ENCODE measurements at regions not wholly inside any gene's neighbourhood (a gene's known extent, or its start where the extent isn't known, plus 50 kb on each side); places are given as distances from the start of the nearest gene placed in this dataset.

DNA sequence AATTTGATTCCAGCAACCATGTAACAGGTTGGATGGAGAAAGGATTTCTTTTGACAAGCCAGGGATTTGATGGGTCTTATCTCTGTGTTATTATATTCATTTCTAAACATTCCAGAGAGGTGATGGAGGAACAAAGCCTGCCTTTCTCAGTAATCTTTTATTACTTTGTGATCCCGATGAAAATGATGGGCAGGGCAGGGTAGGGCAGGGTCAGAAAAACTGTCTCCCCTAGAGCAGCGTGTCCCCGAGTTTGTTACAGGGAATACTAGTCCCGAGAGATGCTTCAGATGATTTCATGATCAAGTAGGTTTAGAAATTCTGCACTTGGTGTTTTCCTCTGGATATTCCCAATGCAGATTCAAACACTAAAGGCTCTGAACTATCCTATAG, 111.8 kb upstream of the RGMA start:
- no peak for DNase-seq (ENCODE audit: low spot score)

- DNase-seq (ENCODE audit: low spot score): no peak
Measured at GRCh38 chr15:93200081-93200836, 111.2 kb upstream of the RGMA start.

DNA sequence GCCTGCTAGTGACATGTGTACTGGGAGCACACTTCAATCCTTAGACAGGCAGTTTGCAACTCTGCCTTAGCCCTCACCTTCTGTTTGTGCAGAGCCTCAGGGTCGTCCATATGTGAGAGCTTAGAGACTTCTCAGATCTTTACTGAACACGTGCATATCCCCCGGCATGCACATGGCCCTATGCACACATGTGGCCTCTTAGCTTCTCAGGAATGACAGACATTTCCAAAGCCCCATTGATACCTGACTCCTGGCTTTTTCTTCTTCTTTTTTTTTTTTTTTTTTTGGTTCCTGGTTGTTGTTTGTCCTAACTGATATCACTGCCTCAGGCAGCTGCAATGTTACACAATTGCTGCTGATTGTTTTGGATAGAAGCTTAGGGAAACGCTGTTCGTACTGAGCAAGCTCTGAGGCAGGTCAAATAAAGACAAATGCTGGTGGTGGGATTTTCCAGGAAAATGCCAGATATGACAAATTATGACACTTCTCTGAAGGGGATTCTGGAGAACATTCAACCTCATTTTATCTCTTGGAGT, 107.2 kb upstream of the RGMA start:
- DNase-seq (ENCODE audit: low spot score): no peak

GRCh38 chr15:93195109-93195508, 106.1 kb upstream of the RGMA start:
- DNase-seq (ENCODE audit: low spot score): no peak

DNA sequence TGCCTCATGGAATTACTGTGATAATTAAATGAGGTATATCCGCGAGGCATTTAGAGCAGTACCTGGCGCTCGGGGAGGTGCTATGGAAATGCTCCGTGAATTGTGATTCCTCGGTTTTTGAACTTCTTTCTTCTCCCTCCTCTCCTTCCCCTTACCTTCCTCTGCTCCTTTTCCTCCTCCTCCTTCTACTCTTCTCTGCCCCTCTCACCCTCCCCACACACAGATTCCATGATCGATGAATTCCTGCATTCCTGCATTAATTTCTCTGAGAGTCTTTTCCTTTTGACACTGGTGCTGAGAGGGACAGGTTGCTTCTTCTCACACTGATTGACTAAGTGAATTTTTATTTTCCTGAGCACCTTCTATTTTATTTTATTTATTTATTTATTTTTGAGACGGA, 101.2 kb upstream of the RGMA start:
- no peak for DNase-seq (ENCODE audit: low spot score)

DNA sequence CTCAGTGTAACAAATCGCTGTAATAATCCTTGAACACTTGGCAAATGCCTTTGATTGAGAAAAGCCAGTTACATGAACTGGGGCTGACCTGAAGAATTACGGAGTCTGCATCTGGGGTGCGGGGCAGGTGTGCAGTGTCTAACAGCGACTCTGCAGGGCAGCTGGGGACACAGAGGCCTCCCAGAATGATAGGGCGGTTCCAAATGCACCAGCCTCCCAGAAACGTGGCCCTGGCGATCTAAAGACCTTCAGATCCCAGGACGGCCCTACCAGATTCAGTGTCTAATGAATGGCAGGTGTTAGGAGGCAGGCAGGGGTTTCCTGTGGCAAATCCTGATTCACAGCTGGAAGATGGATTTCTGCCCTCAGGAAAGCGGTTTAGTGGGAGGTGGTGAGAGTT, 100.5 kb upstream of the RGMA start:
- no peak for DNase-seq (ENCODE audit: low spot score)

- DNase-seq (ENCODE audit: low spot score): no peak
Measured at GRCh38 chr15:93188236-93188635, 99.2 kb upstream of the RGMA start.

DNA sequence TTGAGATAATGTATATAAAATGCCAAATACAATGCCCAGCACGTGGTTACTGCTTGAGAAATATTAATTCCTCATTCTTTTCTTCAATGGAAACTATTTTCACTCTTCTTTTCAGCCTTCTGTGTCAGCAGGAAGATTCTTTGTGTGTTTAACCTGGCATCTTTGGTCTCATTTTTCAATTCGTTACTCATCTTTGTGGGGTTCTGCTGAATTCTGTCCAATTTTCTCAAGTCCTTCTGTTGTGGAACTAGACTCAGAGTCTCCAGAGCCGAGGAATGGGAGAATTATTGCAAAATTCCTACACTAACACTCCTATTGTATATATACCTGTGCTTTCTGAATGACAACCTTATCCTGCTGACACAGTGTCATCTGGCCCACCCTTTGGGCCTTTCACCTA, 96.8 kb upstream of the RGMA start:
- DNase-seq (ENCODE audit: low spot score): no peak

- no peak for DNase-seq (ENCODE audit: low spot score)
Measured at GRCh38 chr15:93182703-93183205, 93.7 kb upstream of the RGMA start.

- DNase-seq (ENCODE audit: low spot score): no peak
Measured at GRCh38 chr15:93180656-93181055, 91.6 kb upstream of the RGMA start.

- no peak for DNase-seq (ENCODE audit: low spot score)
Measured at GRCh38 chr15:93180128-93180527, 91.1 kb upstream of the RGMA start.

GRCh38 chr15:93179700-93180102, 90.7 kb upstream of the RGMA start:
- no peak for DNase-seq (ENCODE audit: low spot score)

- DNase-seq (ENCODE audit: low spot score): no peak
Measured at GRCh38 chr15:93179072-93179471, 90.1 kb upstream of the RGMA start.

- no peak for DNase-seq (ENCODE audit: low spot score)
Measured at GRCh38 chr15:93178371-93178770, 89.4 kb upstream of the RGMA start.

- DNase-seq (ENCODE audit: low spot score): peak; percentile 4
Measured at GRCh38 chr15:93176065-93176464, 87.1 kb upstream of the RGMA start.

GRCh38 chr15:93174836-93175235, 85.8 kb upstream of the RGMA start:
- DNase-seq (ENCODE audit: low spot score): no peak

DNA sequence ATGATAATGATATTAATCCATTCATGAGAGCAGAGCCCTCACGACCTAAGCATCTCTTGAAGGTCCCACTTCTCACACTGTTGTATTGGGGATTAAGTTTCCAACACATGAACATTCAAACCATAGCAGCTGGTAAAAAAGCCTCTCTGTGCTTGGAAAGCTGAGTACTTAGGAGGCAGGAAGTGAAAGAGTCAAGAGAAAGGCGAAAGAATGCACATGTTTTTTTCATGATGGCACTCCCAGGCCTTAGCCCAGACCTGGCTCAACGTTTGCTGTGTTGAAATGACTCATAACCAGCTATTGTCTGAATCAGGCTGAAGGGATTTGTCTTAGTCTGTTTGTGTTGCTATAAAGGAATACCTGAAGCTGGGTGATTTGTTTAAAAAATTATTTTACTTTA, 84.4 kb upstream of the RGMA start:
- DNase-seq (ENCODE audit: low spot score): no peak

DNA sequence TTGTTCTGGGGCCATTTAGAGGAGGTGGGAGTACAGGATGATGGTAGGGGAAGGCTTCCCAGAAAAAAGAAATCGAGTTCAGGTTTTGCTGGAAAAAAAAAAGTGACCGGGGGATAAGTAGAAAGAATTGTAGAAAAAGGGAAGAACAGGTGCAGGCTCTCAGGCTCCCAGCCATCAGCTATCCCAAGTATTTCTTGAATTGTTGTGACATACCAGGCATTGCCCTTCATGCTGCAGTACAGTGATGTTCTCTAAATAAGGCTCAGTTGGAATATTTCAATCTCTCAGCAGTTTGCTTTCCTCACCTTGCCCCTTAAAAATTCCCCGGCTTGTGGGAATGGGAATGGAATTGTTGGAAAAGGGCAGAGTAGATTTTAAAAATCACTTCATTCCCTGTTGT, 82.5 kb upstream of the RGMA start:
- no peak for DNase-seq (ENCODE audit: low spot score)

DNA sequence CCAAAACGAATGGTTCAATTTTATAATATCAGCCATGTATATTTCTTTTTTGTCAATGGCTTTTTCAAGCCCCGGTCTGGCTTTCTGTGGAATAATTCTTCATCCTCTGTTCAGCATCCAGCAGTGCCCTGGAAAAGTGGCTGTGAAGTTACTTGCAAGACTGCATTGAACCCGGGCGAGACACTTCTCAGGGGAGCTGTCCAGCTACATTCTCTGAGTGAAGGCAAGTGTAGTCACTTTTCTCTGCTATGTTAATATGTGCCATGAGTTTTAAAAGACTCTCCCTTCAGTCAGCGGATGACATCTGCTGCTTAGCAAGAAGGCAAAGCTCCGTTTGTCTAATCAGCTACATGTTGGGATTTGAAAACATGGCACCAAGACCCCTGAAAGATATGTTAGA, 81.3 kb upstream of the RGMA start:
- no peak for DNase-seq (ENCODE audit: low spot score)

GRCh38 chr15:93168910-93169309, 79.9 kb upstream of the RGMA start:
- DNase-seq (ENCODE audit: low spot score): no peak

GRCh38 chr15:93167291-93167690, 78.3 kb upstream of the RGMA start:
- no peak for DNase-seq (ENCODE audit: low spot score)

DNA sequence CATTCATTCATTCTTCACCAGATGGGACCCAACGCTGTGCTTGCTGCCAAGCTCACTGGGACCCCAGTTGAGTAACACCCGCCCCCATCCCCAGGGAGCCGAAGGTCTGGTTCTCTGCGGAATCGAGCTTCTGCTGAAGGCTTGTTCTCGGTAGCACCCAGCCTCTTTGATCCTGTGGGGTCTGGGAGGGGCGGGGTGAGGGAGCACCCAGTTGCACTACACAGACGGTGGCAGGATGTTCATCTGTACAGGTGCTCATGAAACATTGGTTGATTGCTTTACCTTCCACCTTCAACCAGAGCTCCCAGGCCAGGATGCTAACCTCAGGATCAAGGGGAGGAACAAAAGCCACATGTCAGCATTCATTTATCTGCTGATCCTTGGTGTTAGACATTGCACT, 77.7 kb upstream of the RGMA start:
- no peak for DNase-seq (ENCODE audit: low spot score)

GRCh38 chr15:93165734-93166470, 76.9 kb upstream of the RGMA start:
- DNase-seq (ENCODE audit: low spot score): no peak

All from cerebellar cortex (tissue), 1 donor.